Esophagus squamous epithelium (tissue), 4 donors: ENCODE measurements at regions not wholly inside any gene's neighbourhood (a gene's known extent, or its start where the extent isn't known, plus 50 kb on each side); places are given as distances from the start of the nearest gene placed in this dataset.

Source experiments
- POLR2A ChIP-seq, 4 donors: fragments of 450-650 bp; IDR thresholded peaks; one replicate each; pipeline ENCODE4 v1.6.1; 2017; ENCODE audit warnings: antibody characterized with exemption in 4 of 4, mild to moderate bottlenecking in 4 of 4, moderate library complexity in 3 of 4
- TF ChIP-seq, protein P1 (sequence below), 6 experiments: fragments of 450-650 bp in 4 of 6; fragments of 200-600 bp in 2 of 6; sonication (generic) in 2 of 6; IDR thresholded peaks; one replicate each; pipeline ENCODE4 v1.5.1; 2016 to 2019; ENCODE audit warnings: antibody characterized with exemption in 6 of 6, mild to moderate bottlenecking in 4 of 6, moderate library complexity in 4 of 6

DNA sequence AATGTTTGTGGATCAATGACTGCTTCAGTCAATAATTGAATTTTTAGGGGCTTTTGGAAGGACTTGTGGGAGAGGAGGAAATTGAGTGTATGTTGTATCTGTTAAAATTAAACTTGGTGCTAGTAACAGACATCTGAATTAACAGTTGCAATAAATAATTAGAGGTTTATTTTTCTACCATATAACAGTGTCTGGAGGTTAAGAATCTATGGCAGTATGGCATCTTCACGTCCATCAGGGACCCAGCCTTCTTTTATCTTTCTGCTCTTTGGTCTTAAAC, 72.8 kb upstream of the HABP2 start:
- TF ChIP-seq, protein P1, sequence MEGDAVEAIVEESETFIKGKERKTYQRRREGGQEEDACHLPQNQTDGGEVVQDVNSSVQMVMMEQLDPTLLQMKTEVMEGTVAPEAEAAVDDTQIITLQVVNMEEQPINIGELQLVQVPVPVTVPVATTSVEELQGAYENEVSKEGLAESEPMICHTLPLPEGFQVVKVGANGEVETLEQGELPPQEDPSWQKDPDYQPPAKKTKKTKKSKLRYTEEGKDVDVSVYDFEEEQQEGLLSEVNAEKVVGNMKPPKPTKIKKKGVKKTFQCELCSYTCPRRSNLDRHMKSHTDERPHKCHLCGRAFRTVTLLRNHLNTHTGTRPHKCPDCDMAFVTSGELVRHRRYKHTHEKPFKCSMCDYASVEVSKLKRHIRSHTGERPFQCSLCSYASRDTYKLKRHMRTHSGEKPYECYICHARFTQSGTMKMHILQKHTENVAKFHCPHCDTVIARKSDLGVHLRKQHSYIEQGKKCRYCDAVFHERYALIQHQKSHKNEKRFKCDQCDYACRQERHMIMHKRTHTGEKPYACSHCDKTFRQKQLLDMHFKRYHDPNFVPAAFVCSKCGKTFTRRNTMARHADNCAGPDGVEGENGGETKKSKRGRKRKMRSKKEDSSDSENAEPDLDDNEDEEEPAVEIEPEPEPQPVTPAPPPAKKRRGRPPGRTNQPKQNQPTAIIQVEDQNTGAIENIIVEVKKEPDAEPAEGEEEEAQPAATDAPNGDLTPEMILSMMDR (IDR thresholded peaks at IDR 0.05), result no peak
- no peak for TF ChIP-seq POLR2A (IDR thresholded peaks at IDR 0.05)
